Lower leg skin (tissue), 3 donors: ENCODE measurements at regions not wholly inside any gene's neighbourhood (a gene's known extent, or its start where the extent isn't known, plus 50 kb on each side); places are given as distances from the start of the nearest gene placed in this dataset.

Experiments
- CTCF ChIP-seq, 3 donors: fragments of 450-650 bp; IDR thresholded peaks; one replicate each; pipeline ENCODE4 v1.5.1; 2016; ENCODE audit warnings: antibody characterized with exemption in 3 of 3, mild to moderate bottlenecking in 3 of 3, moderate library complexity in 2 of 3
- POLR2A ChIP-seq, 2 donors: fragments of 450-650 bp; IDR thresholded peaks; one replicate each; pipeline ENCODE4 v1.6.1; 2016 to 2017; ENCODE audit warnings: antibody characterized with exemption in 2 of 2, mild to moderate bottlenecking in 1 of 2, moderate library complexity in 1 of 2

GRCh38 chrX:39443240-39443639, 642.0 kb downstream of the MID1IP1 start:
- no peak for TF ChIP-seq CTCF (IDR thresholded peaks at IDR 0.05)
- TF ChIP-seq POLR2A (IDR thresholded peaks at IDR 0.05), result no peak
